ENCODE measurements at regions not wholly inside any gene's neighbourhood (a gene's known extent, or its start where the extent isn't known, plus 50 kb on each side); places are given as distances from the start of the nearest gene placed in this dataset.

- no peak for TF ChIP-seq CTCF (IDR thresholded peaks at IDR 0.05)
- TF ChIP-seq POLR2A (IDR thresholded peaks at IDR 0.05): no peak
Measured at GRCh38 chr1:10868599-10868965, 72.1 kb upstream of the CASZ1 start.

Measured in uterus (tissue), 2 donors.